Memory B cell (primary cell): ENCODE measurements at regions not wholly inside any gene's neighbourhood (a gene's known extent, or its start where the extent isn't known, plus 50 kb on each side); places are given as distances from the start of the nearest gene placed in this dataset.
"Not testable (repeated sequence)": the region's sequence is repeated elsewhere in the genome, so short reads cannot be mapped to it uniquely, and the experiment has no call there.

ENCODE experiments used
- ATAC-seq: fragments of 150-1000 bp; cut with Tn5 transposase; 2 replicates; pipeline ENCODE4 v1.10.0; 2021; ENCODE audit warnings: low read depth, mild to moderate bottlenecking, moderate library complexity
- DNase-seq, 2 donors: peaks; one replicate each; pipeline ENCODE4 v3.0.0; 2022; ENCODE audit warnings: low spot score in 2 of 2
- H3K27ac Mint-ChIP-seq: one replicate; pipeline ENCODE4 v1.8.0; 2022; ENCODE audit warnings: mild to moderate bottlenecking, moderate library complexity, mixed read lengths
- H3K27me3 Mint-ChIP-seq: one replicate; pipeline ENCODE4 v1.8.0; 2022; ENCODE audit warnings: mixed read lengths
- H3K36me3 Mint-ChIP-seq: one replicate; pipeline ENCODE4 v1.8.0; 2022; ENCODE audit warnings: mild to moderate bottlenecking, mixed read lengths
- H3K4me1 Mint-ChIP-seq: one replicate; pipeline ENCODE4 v1.8.0; 2022; ENCODE audit warnings: mixed read lengths
- H3K4me3 Mint-ChIP-seq: one replicate; pipeline ENCODE4 v1.8.0; 2022; ENCODE audit warnings: mild to moderate bottlenecking, moderate library complexity, mixed read lengths
- H3K9me3 Mint-ChIP-seq: one replicate; pipeline ENCODE4 v1.8.0; 2022; ENCODE audit warnings: mixed read lengths

DNA sequence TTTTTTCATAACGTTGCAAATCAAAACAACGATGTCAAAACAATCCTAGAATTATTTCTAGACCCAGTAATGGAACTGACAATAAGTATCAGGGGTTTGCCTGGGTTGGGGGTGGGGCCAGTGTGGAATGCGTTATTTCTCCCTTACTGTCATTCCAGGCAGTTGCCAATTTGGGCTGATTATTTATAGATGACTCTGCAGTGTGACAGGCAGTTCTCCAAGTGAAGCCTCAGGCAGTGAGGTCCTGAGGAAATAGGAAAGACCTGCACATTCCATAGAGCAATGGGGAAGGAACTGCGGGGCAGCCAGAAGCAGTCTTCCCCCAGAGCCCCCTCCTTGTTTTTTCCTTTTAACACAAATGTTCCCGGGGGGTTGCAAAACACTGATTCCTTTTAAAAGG is 179.0 kb downstream of the YTHDC2 start:
- ATAC-seq (no peak), DNase-seq (no peak)
- Mint-ChIP-seq H3K27ac (no peak overlapping the region), H3K36me3 (no peaks in the 10 kb centered on the region), H3K9me3 (no peaks in the 10 kb centered on the region), H3K4me1 (no peaks in the 10 kb centered on the region), H3K4me3 (no peak overlapping the region), H3K27me3 (peaks cover 9% of the 10 kb centered on the region)

GRCh38 chr5:113692891-113693457 is 179.5 kb downstream of the YTHDC2 start:
- Mint-ChIP-seq H3K27ac (no peak overlapping the region), H3K9me3 (no peaks in the 10 kb centered on the region), H3K27me3 (peaks cover 13% of the 10 kb centered on the region), H3K36me3 (no peaks in the 10 kb centered on the region), H3K4me3 (no peak overlapping the region), H3K4me1 (no peaks in the 10 kb centered on the region)
- ATAC-seq (no peak), DNase-seq (no peak)

DNA sequence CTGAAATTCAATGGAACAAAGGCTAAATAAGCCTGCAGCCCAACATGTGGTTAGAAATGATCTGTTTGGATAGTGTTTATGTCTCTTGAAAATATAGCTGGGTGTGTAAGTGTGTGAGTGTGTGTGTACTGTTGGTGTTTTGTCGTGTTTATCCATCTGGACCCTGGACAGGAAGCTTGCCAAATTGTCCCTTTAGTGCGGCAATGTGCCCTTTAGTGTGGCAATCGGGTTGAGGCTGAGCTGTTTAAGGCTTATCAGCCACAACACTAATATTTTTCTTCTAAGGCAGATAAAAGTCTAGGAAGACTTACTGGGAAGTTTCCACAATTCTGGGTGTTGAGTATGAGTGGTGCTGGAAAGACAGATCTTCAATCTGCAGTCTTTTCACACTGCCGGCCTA is 180.2 kb downstream of the YTHDC2 start:
- H3K4me3 Mint-ChIP-seq = no peak overlapping the region
- no peaks in the 10 kb centered on the region for H3K36me3 Mint-ChIP-seq
- H3K9me3 Mint-ChIP-seq = no peaks in the 10 kb centered on the region
- no peak overlapping the region for H3K27ac Mint-ChIP-seq
- peaks cover 13% of the 10 kb centered on the region for H3K27me3 Mint-ChIP-seq
- no peaks in the 10 kb centered on the region for H3K4me1 Mint-ChIP-seq
- DNase-seq (no peak), ATAC-seq (no peak)

GRCh38 chr5:113694576-113694975 is 181.1 kb downstream of the YTHDC2 start:
- DNase-seq = no peak
- Mint-ChIP-seq H3K36me3 (no peaks in the 10 kb centered on the region), H3K4me1 (no peaks in the 10 kb centered on the region), H3K9me3 (no peaks in the 10 kb centered on the region), H3K27me3 (peaks cover 13% of the 10 kb centered on the region), H3K4me3 (no peak overlapping the region), H3K27ac (no peak overlapping the region)
- ATAC-seq = no peak

- DNase-seq = no peak
- ATAC-seq = no peak
- Mint-ChIP-seq H3K27me3 (no peaks in the 10 kb centered on the region), H3K9me3 (peaks cover 12% of the 10 kb centered on the region), H3K27ac (no peak overlapping the region), H3K4me1 (no peaks in the 10 kb centered on the region), H3K36me3 (no peaks in the 10 kb centered on the region), H3K4me3 (no peak overlapping the region)
These were observed 189.8 kb downstream of the YTHDC2 start for GRCh38 chr5:113703266-113703665.

GRCh38 chr5:113705657-113706056 is 192.2 kb downstream of the YTHDC2 start:
- no peak overlapping the region for H3K27ac Mint-ChIP-seq
- no peak overlapping the region for H3K4me3 Mint-ChIP-seq
- peaks cover 12% of the 10 kb centered on the region for H3K9me3 Mint-ChIP-seq
- ATAC-seq (no peak), DNase-seq (no peak)
- H3K36me3 Mint-ChIP-seq = no peaks in the 10 kb centered on the region
- H3K4me1 Mint-ChIP-seq = no peaks in the 10 kb centered on the region
- H3K27me3 Mint-ChIP-seq = no peaks in the 10 kb centered on the region

DNA sequence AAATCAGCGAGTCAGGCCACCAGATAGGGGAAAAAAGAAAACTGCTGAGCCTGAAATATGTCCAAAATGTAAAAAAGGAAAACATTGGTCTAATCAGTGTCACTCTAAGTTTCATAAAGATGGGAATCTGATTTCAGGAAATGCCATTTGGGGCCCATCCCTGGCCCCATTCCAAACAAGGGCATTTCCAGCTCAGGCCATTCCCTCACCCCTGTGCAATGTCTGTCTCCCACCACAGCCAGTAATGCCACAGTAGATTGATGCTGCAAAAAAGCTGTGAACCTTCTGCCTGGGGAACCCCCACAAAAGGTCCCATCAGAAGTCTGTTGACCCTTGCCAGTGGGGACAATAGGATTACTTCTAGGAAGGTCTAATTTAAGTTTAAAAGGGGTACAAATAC is 199.6 kb downstream of the YTHDC2 start:
- no peaks in the 10 kb centered on the region for H3K4me1 Mint-ChIP-seq
- peaks cover 2% of the 10 kb centered on the region for H3K9me3 Mint-ChIP-seq
- no peak overlapping the region for H3K27ac Mint-ChIP-seq
- H3K36me3 Mint-ChIP-seq = no peaks in the 10 kb centered on the region
- DNase-seq = no peak
- no peaks in the 10 kb centered on the region for H3K27me3 Mint-ChIP-seq
- no peak for ATAC-seq
- no peak overlapping the region for H3K4me3 Mint-ChIP-seq

DNA sequence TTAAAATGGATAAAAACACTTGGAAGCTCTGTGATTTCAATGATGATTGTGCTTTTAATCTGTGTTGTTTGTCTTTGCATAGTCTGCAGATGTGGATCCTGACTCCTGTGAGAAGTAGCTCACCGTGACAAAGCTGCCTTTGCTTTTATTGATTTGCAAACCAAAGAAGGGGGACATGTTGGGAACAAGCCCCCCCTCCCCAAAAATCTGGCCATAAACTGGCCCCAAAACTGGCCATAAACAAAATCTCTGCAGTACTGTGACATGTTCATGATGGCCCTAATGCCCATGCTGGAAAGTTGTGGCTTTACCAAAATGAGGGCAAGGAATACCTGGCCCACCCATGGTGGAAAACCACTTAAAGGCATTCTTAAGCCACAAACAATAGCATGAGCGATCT is 202.4 kb downstream of the YTHDC2 start:
- ATAC-seq, H3K4me1 Mint-ChIP-seq, DNase-seq, H3K4me3 Mint-ChIP-seq, H3K27ac Mint-ChIP-seq, H3K36me3 Mint-ChIP-seq, H3K27me3 Mint-ChIP-seq, H3K9me3 Mint-ChIP-seq: not testable (repeated sequence)

DNA sequence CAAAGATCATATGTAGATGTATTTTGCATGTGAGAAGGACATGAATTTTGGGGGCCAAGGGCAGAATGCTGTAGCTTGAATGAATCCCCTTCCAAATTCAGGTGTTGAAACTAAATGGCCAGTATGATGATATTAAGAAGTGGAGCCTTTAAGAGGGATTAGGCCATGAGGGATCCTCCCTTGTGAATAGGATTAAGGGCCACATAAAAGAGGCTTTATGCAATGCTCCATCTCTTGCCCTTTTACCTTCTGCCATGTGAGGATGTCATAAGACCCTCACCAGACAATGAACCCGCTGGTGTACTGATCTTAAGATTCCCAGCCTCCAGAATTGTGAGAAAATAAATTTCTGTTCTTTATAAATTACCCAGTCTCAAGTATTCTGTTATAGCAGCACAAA is 206.1 kb downstream of the YTHDC2 start:
- Mint-ChIP-seq H3K36me3 (no peaks in the 10 kb centered on the region), H3K4me1 (no peaks in the 10 kb centered on the region), H3K27me3 (peaks cover 1% of the 10 kb centered on the region), H3K27ac (no peak overlapping the region), H3K4me3 (no peak overlapping the region), H3K9me3 (peaks cover 4% of the 10 kb centered on the region)
- ATAC-seq (no peak), DNase-seq (no peak)

DNA sequence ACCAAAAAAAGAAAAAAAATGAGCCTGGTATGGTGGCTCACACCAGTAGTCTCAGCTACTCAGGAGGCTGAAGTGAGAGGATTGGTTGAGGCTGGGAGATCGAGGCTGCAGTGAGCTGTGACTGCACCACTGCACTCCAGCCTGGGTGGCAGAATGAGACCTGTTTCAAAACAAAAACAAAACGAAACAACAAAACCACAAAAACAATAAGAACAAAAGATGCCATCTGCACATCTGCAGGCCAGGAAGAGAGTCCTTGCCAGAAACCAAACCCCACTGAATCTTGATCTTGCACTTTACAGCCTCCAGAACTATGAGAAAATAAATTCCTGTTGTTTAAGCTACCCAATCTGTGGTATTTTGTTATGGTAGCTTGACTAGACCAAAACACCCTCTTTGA is 207.7 kb downstream of the YTHDC2 start:
- Mint-ChIP-seq H3K4me3 (no peak overlapping the region), H3K27ac (no peak overlapping the region), H3K9me3 (peaks cover 2% of the 10 kb centered on the region), H3K27me3 (peaks cover 1% of the 10 kb centered on the region), H3K36me3 (no peaks in the 10 kb centered on the region), H3K4me1 (no peaks in the 10 kb centered on the region)
- ATAC-seq (no peak), DNase-seq (no peak)

DNA sequence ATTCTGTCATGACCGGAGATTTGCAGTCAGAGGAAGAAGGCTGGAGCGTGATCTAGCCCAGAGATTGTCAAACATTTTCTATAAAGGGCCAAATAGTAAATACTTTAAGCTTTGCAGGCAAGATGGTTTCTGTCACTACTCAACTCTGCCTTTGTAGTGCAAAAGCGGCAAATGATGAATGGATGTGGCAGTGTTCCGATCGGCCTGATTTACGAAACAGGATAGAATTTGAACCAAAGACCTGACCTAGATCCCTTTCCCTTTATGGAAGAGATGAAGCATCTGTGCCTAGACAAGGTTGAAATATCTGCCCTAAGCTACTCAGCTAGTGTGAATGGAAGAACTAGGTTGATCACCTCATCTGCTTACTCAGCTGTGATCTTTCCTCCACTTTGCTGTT is 209.5 kb downstream of the YTHDC2 start:
- Mint-ChIP-seq H3K36me3 (no peaks in the 10 kb centered on the region), H3K9me3 (peaks cover 8% of the 10 kb centered on the region), H3K4me1 (no peaks in the 10 kb centered on the region), H3K27me3 (peaks cover 1% of the 10 kb centered on the region), H3K4me3 (no peak overlapping the region), H3K27ac (no peak overlapping the region)
- no peak for DNase-seq
- no peak for ATAC-seq

DNA sequence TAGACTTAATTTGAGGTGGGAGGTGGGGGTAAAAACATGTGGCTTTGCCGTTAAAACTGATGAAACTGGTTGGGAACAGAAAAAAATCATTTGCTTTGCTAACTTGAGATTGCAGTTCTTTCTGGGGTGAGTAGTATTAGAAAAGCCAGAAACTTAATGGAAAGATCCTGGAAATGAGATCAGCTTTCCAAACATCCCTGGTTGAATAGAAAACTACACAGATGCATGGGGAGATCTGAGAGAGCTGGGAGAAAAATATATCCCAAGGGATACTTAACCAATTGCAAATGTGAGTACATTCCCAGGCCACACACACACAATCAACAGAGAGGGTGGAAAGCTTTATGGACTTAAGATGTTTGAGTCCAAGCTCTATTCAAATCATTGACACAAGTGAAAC is 222.3 kb downstream of the YTHDC2 start:
- H3K27me3 Mint-ChIP-seq = no peaks in the 10 kb centered on the region
- no peaks in the 10 kb centered on the region for H3K9me3 Mint-ChIP-seq
- H3K27ac Mint-ChIP-seq = no peak overlapping the region
- no peaks in the 10 kb centered on the region for H3K4me1 Mint-ChIP-seq
- DNase-seq (no peak), ATAC-seq (no peak)
- no peaks in the 10 kb centered on the region for H3K36me3 Mint-ChIP-seq
- H3K4me3 Mint-ChIP-seq = no peak overlapping the region

DNA sequence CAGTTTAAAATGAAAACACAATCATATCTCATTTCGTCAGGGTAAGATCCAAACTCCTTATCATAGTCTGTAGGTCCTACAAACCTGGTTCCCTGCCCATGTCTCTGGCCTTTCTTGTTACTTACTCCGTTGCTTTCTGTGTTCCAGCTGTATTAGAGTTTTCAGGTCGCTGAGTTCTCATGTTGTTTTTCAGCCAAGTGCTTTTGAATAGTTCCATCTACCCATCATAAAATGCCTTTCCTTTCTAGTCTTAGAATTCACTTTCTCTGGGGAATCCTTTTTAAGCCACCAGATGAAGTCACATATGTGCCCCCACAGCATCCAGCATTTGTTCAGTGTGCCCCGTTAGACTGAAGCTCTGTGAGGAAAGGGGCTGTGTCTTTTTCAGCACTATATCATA is 228.7 kb downstream of the YTHDC2 start:
- Mint-ChIP-seq H3K27ac (no peak overlapping the region), H3K27me3 (peaks cover 3% of the 10 kb centered on the region), H3K9me3 (no peaks in the 10 kb centered on the region), H3K36me3 (no peaks in the 10 kb centered on the region), H3K4me1 (no peaks in the 10 kb centered on the region), H3K4me3 (no peak overlapping the region)
- no peak for ATAC-seq
- DNase-seq = no peak

DNA sequence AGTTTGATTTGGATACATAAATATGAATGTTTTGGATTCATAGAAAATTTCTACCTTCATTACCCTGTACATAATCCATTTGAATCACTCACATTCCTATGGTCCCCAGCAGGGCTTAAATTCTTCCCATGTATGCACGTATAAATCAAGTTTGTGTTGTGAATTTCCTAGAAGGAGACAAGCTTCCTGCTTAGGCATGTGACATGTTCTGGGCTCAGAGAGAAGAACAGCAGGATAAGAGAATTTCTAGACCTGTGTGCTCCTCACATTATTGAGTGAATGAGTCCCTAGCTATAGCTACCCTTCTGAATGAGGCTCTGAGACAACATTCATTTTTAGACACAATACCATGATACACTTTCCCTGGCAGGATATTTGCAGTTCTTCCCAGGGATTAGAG is 229.1 kb downstream of the YTHDC2 start:
- no peak for DNase-seq
- Mint-ChIP-seq H3K4me3 (no peak overlapping the region), H3K9me3 (no peaks in the 10 kb centered on the region), H3K36me3 (no peaks in the 10 kb centered on the region), H3K27ac (no peak overlapping the region), H3K4me1 (no peaks in the 10 kb centered on the region), H3K27me3 (peaks cover 3% of the 10 kb centered on the region)
- no peak for ATAC-seq

GRCh38 chr5:113748403-113748802 is 234.9 kb downstream of the YTHDC2 start:
- no peak for DNase-seq
- no peak for ATAC-seq
- Mint-ChIP-seq H3K27me3 (no peaks in the 10 kb centered on the region), H3K27ac (no peak overlapping the region), H3K4me3 (no peak overlapping the region), H3K9me3 (no peaks in the 10 kb centered on the region), H3K4me1 (no peaks in the 10 kb centered on the region), H3K36me3 (no peaks in the 10 kb centered on the region)
